ENCODE measurements at regions not wholly inside any gene's neighbourhood (a gene's known extent, or its start where the extent isn't known, plus 50 kb on each side); places are given as distances from the start of the nearest gene placed in this dataset.

- peaks cover 24 to 25% of the 10 kb centered on the region in 2 experiments for H3K9me3 Mint-ChIP-seq
- DNase-seq, result no peak
- H3T11ph ChIP-seq (ENCODE audit: low read length), result no peak overlapping the region
- no peaks in the 10 kb centered on the region for H4K20me1 ChIP-seq (ENCODE audit: control insufficient read depth, insufficient read depth, insufficient read length)
- no peak overlapping the region for H4K8ac ChIP-seq (replicated peaks; ENCODE audit: insufficient read length, low read depth, low read length)
- no peaks in the 10 kb centered on the region for H3K23me2 ChIP-seq (ENCODE audit: insufficient read length, low read depth, low read length, poor library complexity, severe bottlenecking)
- H3K79me2 ChIP-seq (ENCODE audit: insufficient read depth, low read length), result no peaks in the 10 kb centered on the region
- no peak overlapping the region for H2BK12ac ChIP-seq (ENCODE audit: insufficient read length, low read depth, low read length)
- no peak overlapping the region for H3K27ac Mint-ChIP-seq
- no peak overlapping the region for H3K4me3 Mint-ChIP-seq
- no peak overlapping the region for H2BK20ac ChIP-seq (ENCODE audit: low read depth, low read length, poor library complexity, severe bottlenecking)
- no peaks in the 10 kb centered on the region for H3K4me1 Mint-ChIP-seq
- H3K4me2 ChIP-seq (ENCODE audit: insufficient read depth, insufficient read length, low read length), result no peak overlapping the region
- no peak overlapping the region for H2BK120ac ChIP-seq (ENCODE audit: low read depth, low read length, poor library complexity, severe bottlenecking)
- H3K9me3 ChIP-seq (ENCODE audit: control insufficient read depth, low read depth, low read length), result no peaks in the 10 kb centered on the region
- no peak overlapping the region for H2BK15ac ChIP-seq (ENCODE audit: low read depth, low read length)
- no peak overlapping the region for H3K27ac ChIP-seq (ENCODE audit: insufficient read length, low read depth, low read length)
- no peak overlapping the region for H3K4ac ChIP-seq (ENCODE audit: low read depth, low read length)
- H3K79me1 ChIP-seq (ENCODE audit: insufficient read depth, low read depth, low read length, poor library complexity, severe bottlenecking), result no peaks in the 10 kb centered on the region
- H3K18ac ChIP-seq (ENCODE audit: insufficient read length, low read depth, low read length), result no peak overlapping the region
- H3K4me1 ChIP-seq (ENCODE audit: insufficient read depth, low read length), result no peaks in the 10 kb centered on the region
- H3K14ac ChIP-seq (ENCODE audit: insufficient read depth, low read length), result no peak overlapping the region
- no peak overlapping the region for H3K23ac ChIP-seq (ENCODE audit: insufficient read length, low read depth, low read length)
- H2BK5ac ChIP-seq (ENCODE audit: insufficient read length, low read length), result no peak overlapping the region
- no CpG with 5 or more reads among the region's 7 CpGs for WGBS (ENCODE audit: extremely low coverage, insufficient read length, low lambda C conversion rate)
- H2AFZ ChIP-seq (ENCODE audit: low read length), result no peak overlapping the region
- no peak overlapping the region for H3K9ac ChIP-seq (ENCODE audit: extremely low read depth, insufficient read length, low read length)
- no peak overlapping the region for H4K91ac ChIP-seq (ENCODE audit: insufficient read length, low read depth, low read length)
- H3K27me3 Mint-ChIP-seq (ENCODE audit: low read depth), result no peaks in the 10 kb centered on the region
- no peak overlapping the region for H2AK5ac ChIP-seq (ENCODE audit: insufficient read length, low read length)
- no peak overlapping the region for H4K5ac ChIP-seq (ENCODE audit: insufficient read length, low read depth, low read length)
- TF ChIP-seq CTCF (conservative IDR thresholded peaks at IDR 0.05), result no peak
- peaks cover 13 to 25% (median 14%) of the 10 kb centered on the region in 3 experiments for H3K36me3 Mint-ChIP-seq (ENCODE audit: insufficient read depth in 1 of 3, low read depth in 3 of 3)
- H3K27me3 ChIP-seq (ENCODE audit: insufficient read depth, low read length), result no peaks in the 10 kb centered on the region
- no peak overlapping the region for H3K56ac ChIP-seq (ENCODE audit: insufficient read length, low read depth, low read length)
Measured at GRCh38 chr13:86839221-86839620, 832.0 kb upstream of the SLITRK5 start.

All from H9 (cell line).